GM19238 (cell line): ENCODE measurements at regions not wholly inside any gene's neighbourhood (a gene's known extent, or its start where the extent isn't known, plus 50 kb on each side); places are given as distances from the start of the nearest gene placed in this dataset.
"Not testable (repeated sequence)": the region's sequence is repeated elsewhere in the genome, so short reads cannot be mapped to it uniquely, and the experiment has no call there.

ENCODE experiments used
- DNase-seq: peaks from one replicate; pipeline ENCODE4 v3.0.0; 2011; ENCODE audit warnings: low spot score; ENCODE audit not compliant: insufficient read length

GRCh38 chr2:195316486-195316885, 340.5 kb upstream of the SLC39A10 start:
- DNase-seq: no peak

- DNase-seq: no peak
Observed at GRCh38 chr2:195313962-195314361, 343.1 kb upstream of the SLC39A10 start.

- DNase-seq: no peak
Observed at GRCh38 chr2:195312662-195313061, 344.4 kb upstream of the SLC39A10 start.

- DNase-seq: no peak
Observed at GRCh38 chr2:195308163-195308562, 348.9 kb upstream of the SLC39A10 start.

GRCh38 chr2:195307751-195308150, 349.3 kb upstream of the SLC39A10 start:
- no peak for DNase-seq

- no peak for DNase-seq
Observed at GRCh38 chr2:195304310-195304709, 352.7 kb upstream of the SLC39A10 start.

GRCh38 chr2:195300631-195301030, 356.4 kb upstream of the SLC39A10 start:
- no peak for DNase-seq

- DNase-seq: no peak
Observed at GRCh38 chr2:195299600-195299999, 357.4 kb upstream of the SLC39A10 start.

GRCh38 chr2:195296490-195296889, 360.5 kb upstream of the SLC39A10 start:
- no peak for DNase-seq

- DNase-seq: no peak
Observed at GRCh38 chr2:195289081-195289480, 367.9 kb upstream of the SLC39A10 start.

- DNase-seq: no peak
Observed at GRCh38 chr2:195279840-195280427, 377.1 kb upstream of the SLC39A10 start.

- no peak for DNase-seq
Observed at GRCh38 chr2:195270466-195271039, 386.5 kb upstream of the SLC39A10 start.

GRCh38 chr2:195269220-195269619, 387.8 kb upstream of the SLC39A10 start:
- DNase-seq: no peak

GRCh38 chr2:195257979-195258378, 399.0 kb upstream of the SLC39A10 start:
- DNase-seq: no peak

- DNase-seq: no peak
Observed at GRCh38 chr2:195252018-195252417, 405.0 kb upstream of the SLC39A10 start.

GRCh38 chr2:195251214-195251613, 405.8 kb upstream of the SLC39A10 start:
- no peak for DNase-seq

- no peak for DNase-seq
Observed at GRCh38 chr2:195238826-195239225, 418.2 kb upstream of the SLC39A10 start.

GRCh38 chr2:195238379-195238778, 418.6 kb upstream of the SLC39A10 start:
- no peak for DNase-seq

GRCh38 chr2:195228547-195228946, 428.5 kb upstream of the SLC39A10 start:
- DNase-seq: not testable (repeated sequence)

- no peak for DNase-seq
Observed at GRCh38 chr2:195214072-195214471, 443.0 kb upstream of the SLC39A10 start.

GRCh38 chr2:195212586-195212985, 444.4 kb upstream of the SLC39A10 start:
- no peak for DNase-seq

GRCh38 chr2:195202163-195202845, 454.7 kb upstream of the SLC39A10 start:
- no peak for DNase-seq

- DNase-seq: no peak
Observed at GRCh38 chr2:195199864-195200263, 457.2 kb upstream of the SLC39A10 start.
